HG03354 (cell line): ENCODE measurements at regions not wholly inside any gene's neighbourhood (a gene's known extent, or its start where the extent isn't known, plus 50 kb on each side); places are given as distances from the start of the nearest gene placed in this dataset.

Source experiments
- ATAC-seq: cut with Tn5 transposase; IDR thresholded peaks from one replicate; pipeline ENCODE4 v1.9.1; 2021; ENCODE audit warnings: mild to moderate bottlenecking; ENCODE audit not compliant: unreplicated experiment, poor library complexity, severe bottlenecking

- ATAC-seq = no peak
Measured at GRCh38 chrX:109925656-109926055, 77.3 kb upstream of the TMEM164 start.

- no peak for ATAC-seq
Measured at GRCh38 chrX:109926118-109926517, 76.8 kb upstream of the TMEM164 start.

- no peak for ATAC-seq
Measured at GRCh38 chrX:109926743-109927662, 75.9 kb upstream of the TMEM164 start.

- ATAC-seq = no peak
Measured at GRCh38 chrX:109927663-109928273, 75.1 kb upstream of the TMEM164 start.

GRCh38 chrX:109928596-109929335 lies 74.1 kb upstream of the TMEM164 start:
- ATAC-seq = no peak

- ATAC-seq = no peak
Measured at GRCh38 chrX:109931677-109932076, 71.2 kb upstream of the TMEM164 start.

GRCh38 chrX:109934434-109934833 lies 68.5 kb upstream of the TMEM164 start:
- ATAC-seq = no peak

GRCh38 chrX:109934935-109935334 lies 68.0 kb upstream of the TMEM164 start:
- no peak for ATAC-seq

- no peak for ATAC-seq
Measured at GRCh38 chrX:109936114-109936513, 66.8 kb upstream of the TMEM164 start.

GRCh38 chrX:109936598-109936997 lies 66.3 kb upstream of the TMEM164 start:
- ATAC-seq = no peak

GRCh38 chrX:109939498-109939897 lies 63.4 kb upstream of the TMEM164 start:
- no peak for ATAC-seq

GRCh38 chrX:109940411-109940810 lies 62.5 kb upstream of the TMEM164 start:
- no peak for ATAC-seq

- ATAC-seq = no peak
Measured at GRCh38 chrX:109943092-109943739, 59.7 kb upstream of the TMEM164 start.

- no peak for ATAC-seq
Measured at GRCh38 chrX:109943740-109944092, 59.2 kb upstream of the TMEM164 start.

GRCh38 chrX:109952050-109952449 lies 50.9 kb upstream of the TMEM164 start:
- no peak for ATAC-seq

GRCh38 chrX:109952985-109953905 lies 49.7 kb upstream of the TMEM164 start:
- peak; percentile 57 for ATAC-seq
